Naive thymus-derived CD4-positive, alpha-beta T cell (primary cell): ENCODE measurements at regions not wholly inside any gene's neighbourhood (a gene's known extent, or its start where the extent isn't known, plus 50 kb on each side); places are given as distances from the start of the nearest gene placed in this dataset.

Experiments
- ATAC-seq: fragments of 150-1000 bp; cut with Tn5 transposase; 2 replicates; pipeline ENCODE4 v1.10.0; 2021; ENCODE audit warnings: mild to moderate bottlenecking, moderate library complexity
- CTCF ChIA-PET: fragments of 350-600 bp; sonication (Branson Sonifier 250); formaldehyde crosslinking; loops from one replicate; lab custom pipeline; 2021; ENCODE audit warnings: antibody characterized with exemption; lab: Charles Lee
- POLR2A ChIA-PET: fragments of 350-600 bp; sonication (Branson Sonifier 250); formaldehyde crosslinking; loops from one replicate; lab custom pipeline; 2021; ENCODE audit warnings: antibody characterized with exemption, inconsistent platforms; lab: Charles Lee
- DNase-seq, 9 donors: peaks; one replicate each; pipeline versions ENCODE4 v3.0.0 to v3.0.0-alpha.2; 2020 to 2022; ENCODE audit warnings: mixed read lengths in 1 of 9
- H3K27ac ChIP-seq: one replicate; pipeline ENCODE4 v1.7.0; 2013; ENCODE audit warnings: mild to moderate bottlenecking, low read depth, low read length, moderate library complexity
- H3K27me3 ChIP-seq, 2 donors: one replicate each; pipeline ENCODE4 v1.7.0; 2013; ENCODE audit warnings: low read length in 2 of 2, mild to moderate bottlenecking in 2 of 2, moderate library complexity in 2 of 2; ENCODE audit not compliant: control insufficient read depth in 2 of 2, insufficient read depth in 2 of 2
- H3K36me3 ChIP-seq, 3 experiments: 1 replicate in 2 of 3; 2 replicates in 1 of 3; pipeline ENCODE4 v1.7.0; 2013; ENCODE audit warnings: low read length in 3 of 3, mild to moderate bottlenecking in 3 of 3, moderate library complexity in 1 of 3; ENCODE audit not compliant: insufficient read depth in 3 of 3, control insufficient read depth in 2 of 3
- H3K4me1 ChIP-seq, 2 donors: one replicate each; pipeline ENCODE4 v1.7.0; 2013; ENCODE audit warnings: low read length in 2 of 2, mild to moderate bottlenecking in 2 of 2, moderate library complexity in 1 of 2; ENCODE audit not compliant: control insufficient read depth in 2 of 2, insufficient read depth in 2 of 2
- H3K4me3 ChIP-seq: 2 replicates; pipeline ENCODE4 v1.7.0; 2013; ENCODE audit warnings: mild to moderate bottlenecking, low read length
- H3K9me3 ChIP-seq, 3 experiments: 1 replicate in 2 of 3; 2 replicates in 1 of 3; pipeline ENCODE4 v1.7.0; 2013; ENCODE audit warnings: low read length in 3 of 3; ENCODE audit not compliant: control insufficient read depth in 2 of 3
- H3K27ac Mint-ChIP-seq, 9 donors: one replicate each; pipeline ENCODE4 v1.8.0; 2020 to 2022; ENCODE audit warnings: mixed read lengths in 9 of 9, mild to moderate bottlenecking in 8 of 9, moderate library complexity in 5 of 9, inconsistent platforms in 2 of 9
- H3K27me3 Mint-ChIP-seq, 5 donors: one replicate each; pipeline ENCODE4 v1.8.0; 2021 to 2022; ENCODE audit warnings: mixed read lengths in 5 of 5, mild to moderate bottlenecking in 1 of 5
- H3K36me3 Mint-ChIP-seq, 5 donors: one replicate each; pipeline ENCODE4 v1.8.0; 2020 to 2022; ENCODE audit warnings: mixed read lengths in 5 of 5, mild to moderate bottlenecking in 3 of 5, inconsistent platforms in 1 of 5
- H3K4me1 Mint-ChIP-seq, 7 donors: one replicate each; pipeline ENCODE4 v1.8.0; 2020 to 2022; ENCODE audit warnings: mixed read lengths in 7 of 7, mild to moderate bottlenecking in 3 of 7, inconsistent platforms in 1 of 7
- H3K4me3 Mint-ChIP-seq, 10 donors: one replicate each; pipeline ENCODE4 v1.8.0; 2020 to 2022; ENCODE audit warnings: mild to moderate bottlenecking in 10 of 10, mixed read lengths in 10 of 10, moderate library complexity in 6 of 10, inconsistent platforms in 2 of 10
- H3K9me3 Mint-ChIP-seq, 11 donors: one replicate each; pipeline ENCODE4 v1.8.0; 2020 to 2022; ENCODE audit warnings: mixed read lengths in 11 of 11, mild to moderate bottlenecking in 4 of 11, inconsistent platforms in 1 of 11, moderate library complexity in 1 of 11
- intact Hi-C, 2 donors: fragments of 100-400 bp; cut with micrococcal nuclease; formaldehyde crosslinking; loops; one replicate each; pipeline ENCODE4 v1.15.1; 2023

DNA sequence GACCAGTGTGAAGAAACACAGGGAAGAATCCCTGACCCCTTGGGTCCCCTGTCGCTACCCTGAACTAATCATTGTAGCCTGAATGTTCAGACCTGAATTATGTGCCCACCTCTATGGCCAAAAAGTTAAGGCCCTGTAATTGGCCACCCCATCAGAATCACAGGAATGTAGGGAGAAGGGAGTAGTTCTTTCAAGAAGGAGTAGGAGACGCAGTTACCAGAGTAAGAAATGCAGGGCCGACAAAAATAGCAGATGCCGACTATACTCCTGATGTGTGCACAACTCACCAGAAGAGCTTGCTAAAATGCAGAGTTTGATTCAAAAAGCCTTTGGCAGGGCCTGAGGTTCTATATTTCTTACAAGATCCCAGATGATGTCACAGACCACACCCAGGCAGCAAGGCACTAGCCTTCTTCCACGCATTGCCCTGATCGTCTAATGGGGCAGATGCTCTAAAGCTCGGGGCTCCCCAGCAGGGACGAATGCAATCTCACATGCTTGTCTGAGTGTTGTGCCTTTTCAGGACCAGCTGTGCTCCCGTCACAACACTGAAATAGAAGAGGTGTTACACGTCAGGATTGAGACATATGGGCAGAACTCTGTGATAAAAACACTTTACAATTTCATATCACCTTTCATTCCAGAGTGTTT lies 161.0 kb upstream of the FAM241A start:
- no peak overlapping the region for H3K27ac Mint-ChIP-seq
- H3K9me3 Mint-ChIP-seq, result no peaks in the 10 kb centered on the region
- Histone ChIP-seq H3K9me3 (no peaks in the 10 kb centered on the region), H3K4me1 (no peaks in the 10 kb centered on the region), H3K36me3 (no peaks in the 10 kb centered on the region), H3K27me3 (peaks cover 0 to 3% of the 10 kb centered on the region in 2 donors), H3K27ac (no peak overlapping the region), H3K4me3 (no peak overlapping the region)
- peaks cover 5 to 32% (median 30%) of the 10 kb centered on the region in 5 donors for H3K27me3 Mint-ChIP-seq
- no peak for DNase-seq
- no peaks in the 10 kb centered on the region for H3K36me3 Mint-ChIP-seq
- ChIA-PET CTCF (no interaction called here), POLR2A (no interaction called here)
- ATAC-seq, result no peak
- no peak overlapping the region for H3K4me3 Mint-ChIP-seq
- intact Hi-C loops, result no loop called here
- H3K4me1 Mint-ChIP-seq, result peaks cover 0 to 1% (median 0%) of the 10 kb centered on the region in 7 donors

DNA sequence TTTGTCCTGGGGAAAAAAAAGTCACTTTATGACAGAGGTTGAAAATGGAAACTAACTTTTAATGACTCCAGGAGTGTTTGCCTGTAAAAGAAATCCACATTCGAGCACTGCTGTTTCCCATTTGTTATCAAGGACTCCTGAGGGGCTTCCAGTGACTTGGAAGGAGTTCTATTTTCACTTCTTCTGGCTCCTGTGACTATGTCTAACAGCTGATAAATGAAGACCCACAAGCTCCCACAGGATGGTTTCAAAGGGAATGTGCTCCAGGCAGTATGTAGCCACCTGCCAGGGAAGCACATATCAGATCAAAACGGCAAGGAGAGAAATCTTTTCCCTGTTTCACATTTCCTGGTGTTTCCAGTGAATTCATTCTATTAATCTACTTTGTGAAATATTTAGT lies 159.8 kb upstream of the FAM241A start:
- Mint-ChIP-seq H3K4me1 (peaks cover 0 to 1% (median 0%) of the 10 kb centered on the region in 7 donors), H3K36me3 (no peaks in the 10 kb centered on the region), H3K9me3 (no peaks in the 10 kb centered on the region), H3K27me3 (peaks cover 5 to 32% (median 24%) of the 10 kb centered on the region in 5 donors), H3K4me3 (no peak overlapping the region), H3K27ac (no peak overlapping the region)
- no peaks in the 10 kb centered on the region for H3K4me1 ChIP-seq
- H3K36me3 ChIP-seq, result no peaks in the 10 kb centered on the region
- DNase-seq (no peak), ATAC-seq (no peak)
- CTCF ChIA-PET, result no interaction called here
- H3K4me3 ChIP-seq, result no peak overlapping the region
- POLR2A ChIA-PET, result no interaction called here
- intact Hi-C loops, result no loop called here
- no peaks in the 10 kb centered on the region for H3K9me3 ChIP-seq
- peaks cover 0 to 3% of the 10 kb centered on the region in 2 donors for H3K27me3 ChIP-seq
- H3K27ac ChIP-seq, result no peak overlapping the region

DNA sequence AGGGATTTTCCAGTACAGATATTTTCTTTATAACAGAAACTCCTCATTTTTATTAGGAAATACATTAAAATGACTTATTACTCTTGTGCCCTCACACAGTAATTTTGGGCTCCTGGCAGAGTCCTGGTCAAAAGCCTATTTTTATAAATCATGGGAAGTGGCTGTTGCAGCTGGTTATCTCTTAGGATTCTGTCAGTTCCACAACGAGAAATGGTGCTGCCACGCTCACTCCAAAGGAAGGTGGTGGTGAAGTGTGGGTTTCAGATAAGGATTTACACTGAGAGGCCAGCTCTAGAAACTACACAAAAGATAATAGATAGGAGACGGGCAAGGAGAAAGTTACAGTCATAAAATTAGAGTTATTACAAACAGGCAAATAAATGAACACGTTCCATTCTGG lies 159.2 kb upstream of the FAM241A start:
- Mint-ChIP-seq H3K36me3 (no peaks in the 10 kb centered on the region), H3K9me3 (no peaks in the 10 kb centered on the region), H3K4me3 (no peak overlapping the region), H3K4me1 (peaks cover 0 to 1% (median 0%) of the 10 kb centered on the region in 7 donors), H3K27ac (no peak overlapping the region), H3K27me3 (peaks cover 5 to 32% (median 22%) of the 10 kb centered on the region in 5 donors)
- H3K27me3 ChIP-seq, result peaks cover 0 to 3% of the 10 kb centered on the region in 2 donors
- ChIA-PET CTCF (no interaction called here), POLR2A (no interaction called here)
- no peak overlapping the region for H3K4me3 ChIP-seq
- no peaks in the 10 kb centered on the region for H3K36me3 ChIP-seq
- no peaks in the 10 kb centered on the region for H3K9me3 ChIP-seq
- H3K4me1 ChIP-seq, result no peaks in the 10 kb centered on the region
- intact Hi-C loops, result no loop called here
- no peak for DNase-seq
- no peak overlapping the region for H3K27ac ChIP-seq
- ATAC-seq, result no peak

DNA sequence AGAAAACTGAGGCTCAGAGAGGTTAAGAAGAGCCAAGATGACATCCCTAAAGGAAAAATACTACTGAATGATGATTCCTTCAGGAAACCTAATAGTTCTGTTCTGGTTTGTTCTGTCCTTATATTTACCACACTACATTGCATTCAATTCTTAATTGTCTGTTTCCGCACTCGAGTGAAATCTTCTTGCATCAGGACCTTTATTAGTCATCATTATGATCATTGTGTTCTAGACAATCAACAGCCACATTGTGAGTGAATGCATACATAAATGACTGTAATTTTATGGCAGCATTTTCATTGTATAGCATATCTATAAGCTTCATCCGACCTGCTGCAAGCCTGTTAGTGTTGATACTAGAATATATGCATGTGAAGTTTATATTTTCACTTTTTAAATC lies 156.7 kb upstream of the FAM241A start:
- Mint-ChIP-seq H3K36me3 (no peaks in the 10 kb centered on the region), H3K4me1 (peaks cover 0 to 1% (median 0%) of the 10 kb centered on the region in 7 donors), H3K9me3 (no peaks in the 10 kb centered on the region), H3K4me3 (no peak overlapping the region), H3K27me3 (peaks cover 11 to 38% (median 23%) of the 10 kb centered on the region in 5 donors), H3K27ac (no peak overlapping the region)
- CTCF ChIA-PET, result interaction anchor here (0.6 kb wide), 1 partner anchor 334 kb away, joined by 3 read pairs; no protein-coding TSS in a partner anchor
- DNase-seq (no peak), ATAC-seq (no peak)
- Histone ChIP-seq H3K4me3 (no peak overlapping the region), H3K27me3 (no peaks in the 10 kb centered on the region), H3K9me3 (no peaks in the 10 kb centered on the region), H3K36me3 (no peaks in the 10 kb centered on the region), H3K27ac (no peak overlapping the region), H3K4me1 (no peaks in the 10 kb centered on the region)
- POLR2A ChIA-PET, result no interaction called here
- intact Hi-C loops, result no loop called here

DNA sequence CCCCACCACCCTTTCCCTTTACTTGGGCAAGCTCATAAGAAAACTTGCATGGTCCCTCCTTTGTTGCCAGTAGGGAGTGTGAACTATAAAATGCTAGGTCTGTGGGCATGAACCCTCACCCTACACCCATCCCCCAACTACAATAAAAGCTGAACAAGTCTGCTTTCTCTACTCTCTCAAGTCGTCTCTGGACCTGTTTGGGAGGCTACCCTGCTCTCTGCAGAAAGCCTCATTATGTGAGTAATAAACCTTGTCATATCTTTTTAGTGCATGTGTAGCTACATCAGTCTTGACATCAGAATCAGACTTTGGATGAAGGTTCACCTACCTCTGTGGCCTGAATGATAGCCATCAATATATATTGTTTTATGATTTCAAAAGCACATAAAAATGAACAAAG lies 155.4 kb upstream of the FAM241A start:
- Mint-ChIP-seq H3K4me3 (no peak overlapping the region), H3K27ac (no peak overlapping the region), H3K9me3 (peaks cover 0 to 3% (median 0%) of the 10 kb centered on the region in 11 donors), H3K4me1 (peaks cover 0 to 1% (median 0%) of the 10 kb centered on the region in 7 donors), H3K36me3 (no peaks in the 10 kb centered on the region), H3K27me3 (peaks cover 13 to 34% (median 24%) of the 10 kb centered on the region in 5 donors)
- no peaks in the 10 kb centered on the region for H3K9me3 ChIP-seq
- no peaks in the 10 kb centered on the region for H3K36me3 ChIP-seq
- H3K27ac ChIP-seq, result no peak overlapping the region
- ATAC-seq (no peak), DNase-seq (no peak)
- intact Hi-C loops, result no loop called here
- ChIA-PET CTCF (no interaction called here), POLR2A (no interaction called here)
- no peak overlapping the region for H3K4me3 ChIP-seq
- H3K4me1 ChIP-seq, result no peaks in the 10 kb centered on the region
- no peaks in the 10 kb centered on the region for H3K27me3 ChIP-seq

DNA sequence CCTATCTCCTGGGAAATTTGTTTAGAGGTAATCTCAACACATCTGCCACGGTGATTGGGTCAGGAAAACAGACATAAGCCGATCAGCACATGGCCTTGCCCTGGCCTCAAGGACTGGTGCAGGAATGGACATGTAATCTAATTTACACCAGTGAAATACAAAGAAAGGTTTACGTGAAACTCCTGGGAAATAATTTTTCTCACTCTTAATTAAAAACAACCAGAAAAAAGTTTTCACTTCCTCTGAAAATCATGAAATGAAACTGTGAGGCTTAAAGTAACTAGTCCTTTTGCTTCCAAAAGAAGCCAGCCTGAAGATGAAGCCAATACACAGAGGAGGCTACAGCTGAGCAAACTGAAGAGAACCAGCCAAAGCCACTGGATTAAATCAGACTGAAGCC lies 154.1 kb upstream of the FAM241A start:
- Mint-ChIP-seq H3K36me3 (no peaks in the 10 kb centered on the region), H3K27me3 (peaks cover 9 to 36% (median 29%) of the 10 kb centered on the region in 5 donors), H3K9me3 (peaks cover 0 to 3% (median 0%) of the 10 kb centered on the region in 11 donors), H3K4me1 (peaks cover 0 to under 1% (median 0%) of the 10 kb centered on the region in 7 donors), H3K27ac (no peak overlapping the region), H3K4me3 (no peak overlapping the region)
- Histone ChIP-seq H3K4me1 (no peaks in the 10 kb centered on the region), H3K4me3 (no peak overlapping the region), H3K36me3 (no peaks in the 10 kb centered on the region), H3K9me3 (no peaks in the 10 kb centered on the region), H3K27me3 (no peaks in the 10 kb centered on the region), H3K27ac (no peak overlapping the region)
- DNase-seq, result no peak
- ChIA-PET CTCF (no interaction called here), POLR2A (no interaction called here)
- no peak for ATAC-seq
- intact Hi-C loops, result no loop called here

DNA sequence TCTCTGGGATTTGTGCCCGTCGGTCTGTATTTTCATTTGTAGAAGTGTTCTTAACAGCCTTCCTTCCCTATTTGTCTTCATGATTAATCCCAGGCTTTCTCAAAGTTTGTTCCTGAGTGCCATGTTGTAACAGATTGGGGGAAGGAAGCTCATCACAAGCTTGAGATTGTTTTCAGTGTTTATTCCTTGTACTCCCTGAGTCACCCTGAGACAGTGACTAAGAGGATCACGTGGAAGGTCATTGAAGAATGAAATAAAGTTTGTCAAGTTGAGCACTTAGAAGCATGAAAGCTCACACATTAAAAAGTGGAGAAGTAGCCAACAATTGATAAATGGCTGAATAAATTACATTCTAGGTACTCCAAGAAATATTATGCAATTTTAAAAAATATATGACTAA lies 153.5 kb upstream of the FAM241A start:
- intact Hi-C loops, result no loop called here
- ATAC-seq, result peak; percentile 61
- DNase-seq, result no peak
- H3K27ac ChIP-seq, result no peak overlapping the region
- no peaks in the 10 kb centered on the region for H3K9me3 ChIP-seq
- no peaks in the 10 kb centered on the region for H3K27me3 ChIP-seq
- no peaks in the 10 kb centered on the region for H3K36me3 ChIP-seq
- no peak overlapping the region for H3K4me3 ChIP-seq
- ChIA-PET CTCF (no interaction called here), POLR2A (no interaction called here)
- H3K9me3 Mint-ChIP-seq, result peaks cover 0 to 3% (median 0%) of the 10 kb centered on the region in 11 donors
- no peak overlapping the region for H3K27ac Mint-ChIP-seq
- peaks cover 6 to 35% (median 29%) of the 10 kb centered on the region in 5 donors for H3K27me3 Mint-ChIP-seq
- no peak overlapping the region for H3K4me3 Mint-ChIP-seq
- H3K36me3 Mint-ChIP-seq, result no peaks in the 10 kb centered on the region
- no peaks in the 10 kb centered on the region for H3K4me1 Mint-ChIP-seq
- no peaks in the 10 kb centered on the region for H3K4me1 ChIP-seq
